GM12878 (cell line): ENCODE measurements at regions not wholly inside any gene's neighbourhood (a gene's known extent, or its start where the extent isn't known, plus 50 kb on each side); places are given as distances from the start of the nearest gene placed in this dataset.

Experiments used
- ATAC-seq: fragments of 200-7000 bp; cut with Tn5 transposase; 3 replicates; pipeline ENCODE4 v1.9.1; 2020; ENCODE audit warnings: mild to moderate bottlenecking, moderate library complexity
- BruUV-seq: library from RNA; stranded (reverse); fragments of 400-500 nt; replicated peaks from 2 replicates; lab custom pipeline; 2021; lab: Mats Ljungman, UMichigan
- CTCF ChIA-PET: fragments of 300-600 bp; sonication (Branson Sonifier 250); formaldehyde crosslinking; extraction: SDS; loops from one replicate; lab custom pipeline; 2021; ENCODE audit warnings: inconsistent platforms; lab: Yijun Ruan, JAX
- POLR2A ChIA-PET: fragments of 350-600 bp; formaldehyde crosslinking; extraction: SDS; loops from one replicate; lab custom pipeline; 2021; ENCODE audit warnings: inconsistent platforms; lab: Charles Lee
- RAD21 ChIA-PET: fragments of 300-600 bp; sonication (Branson Sonifier 250); formaldehyde crosslinking; loops from one replicate; lab custom pipeline; 2023; ENCODE audit warnings: antibody characterized with exemption; ENCODE audit not compliant: unreplicated experiment; lab: Charles Lee
- SMC1A ChIA-PET: fragments of 300-600 bp; sonication (Branson Sonifier 250); formaldehyde crosslinking; loops from one replicate; lab custom pipeline; 2023; ENCODE audit not compliant: unreplicated experiment, uncharacterized antibody; lab: Charles Lee
- DNase-seq: peaks from one replicate; pipeline ENCODE4 v3.0.0-alpha.2; 2011; ENCODE audit warnings: low read depth, low spot score
- FAIRE-seq: peaks from 3 replicates; lab custom pipeline; 2011; peaks lifted over from hg19 to GRCh38; lab: Jason Lieb, UNC
- H2AFZ ChIP-seq: 2 replicates; pipeline ENCODE4 v1.6.0; 2011; ENCODE audit warnings: low read depth, low read length, control low read depth; ENCODE audit not compliant: control insufficient read depth
- H3K27ac ChIP-seq: 2 replicates; pipeline ENCODE4 v1.5.1; 2011; ENCODE audit warnings: control low read depth; ENCODE audit not compliant: control insufficient read depth, insufficient read depth
- H3K27me3 ChIP-seq, 2 experiments: replicated peaks in 1 of 2; 2 replicates each; pipeline versions ENCODE4 v1.6.0 to v1.6.1; 2011; ENCODE audit warnings: low read length in 1 of 2; ENCODE audit not compliant: control insufficient read depth in 2 of 2, insufficient read depth in 2 of 2
- H3K36me3 ChIP-seq, 2 experiments: 2 replicates each; pipeline ENCODE4 v1.5.1; 2011; ENCODE audit warnings: low read length in 1 of 2; ENCODE audit not compliant: control insufficient read depth in 2 of 2, insufficient read depth in 2 of 2
- H3K4me1 ChIP-seq: 2 replicates; pipeline ENCODE4 v1.6.1; 2011; ENCODE audit warnings: mild to moderate bottlenecking, low read length, moderate library complexity, mixed read lengths; ENCODE audit not compliant: control insufficient read depth, insufficient read depth
- H3K4me2 ChIP-seq: 2 replicates; pipeline ENCODE4 v1.6.0; 2011; ENCODE audit warnings: control low read depth; ENCODE audit not compliant: control insufficient read depth, insufficient read depth
- H3K4me3 ChIP-seq: fragments of 200-600 bp; sonication (generic); 2 replicates; pipeline ENCODE4 v1.5.1; 2016
- H3K79me2 ChIP-seq: 2 replicates; pipeline ENCODE4 v1.6.0; 2011; ENCODE audit warnings: low read length; ENCODE audit not compliant: control insufficient read depth, insufficient read depth
- H3K9ac ChIP-seq: 2 replicates; pipeline ENCODE4 v1.8.0; 2011; ENCODE audit warnings: low read length, control low read depth, mixed read lengths; ENCODE audit not compliant: control insufficient read depth, insufficient read depth
- H3K9me3 ChIP-seq: replicated peaks from 3 replicates; pipeline ENCODE4 v1.5.1; 2011; ENCODE audit warnings: mild to moderate bottlenecking, low read length; ENCODE audit not compliant: control insufficient read depth, insufficient read depth
- H4K20me1 ChIP-seq: 2 replicates; pipeline ENCODE4 v1.6.0; 2011; ENCODE audit not compliant: control insufficient read depth, insufficient read depth
- BMI1 ChIP-seq: fragments of 450-650 bp; IDR thresholded peaks from 2 replicates; pipeline ENCODE4 v1.6.1; 2016; ENCODE audit warnings: mild to moderate bottlenecking, moderate library complexity, borderline replicate concordance
- EGR1 ChIP-seq, 2 experiments: IDR thresholded peaks; 1 replicate in 1 of 2; 2 replicates in 1 of 2; pipeline ENCODE4 v1.6.1; 2011 to 2012; ENCODE audit warnings: low read depth in 2 of 2, low read length in 2 of 2, borderline replicate concordance in 1 of 2, mild to moderate bottlenecking in 1 of 2, moderate library complexity in 1 of 2
- KLF5 ChIP-seq: fragments of 450-650 bp; IDR thresholded peaks from 2 replicates; pipeline ENCODE4 v1.6.1; 2014; ENCODE audit warnings: mild to moderate bottlenecking; ENCODE audit not compliant: partially characterized antibody
- MEF2B ChIP-seq: fragments of 450-650 bp; IDR thresholded peaks from 2 replicates; pipeline ENCODE4 v1.6.1; 2018; ENCODE audit warnings: mild to moderate bottlenecking, moderate library complexity; ENCODE audit not compliant: partially characterized antibody, poor library complexity, severe bottlenecking
- NFYA ChIP-seq: IDR thresholded peaks from 2 replicates; pipeline ENCODE4 v1.6.1; 2011; ENCODE audit warnings: low read depth, mild to moderate bottlenecking, low read length, improper control_type of control experiment, borderline replicate concordance
- NFYB ChIP-seq: IDR thresholded peaks from 2 replicates; pipeline ENCODE4 v1.6.1; 2011; ENCODE audit warnings: low read depth, mild to moderate bottlenecking, low read length, improper control_type of control experiment, moderate library complexity; ENCODE audit not compliant: insufficient read depth
- SUPT20H ChIP-seq: IDR thresholded peaks from 2 replicates; pipeline ENCODE4 v1.6.1; 2011; ENCODE audit warnings: low read depth, mild to moderate bottlenecking, low read length, moderate library complexity, borderline replicate concordance; ENCODE audit not compliant: control insufficient read depth
- TBL1XR1 ChIP-seq: IDR thresholded peaks from 2 replicates; pipeline ENCODE4 v1.6.1; 2012; ENCODE audit warnings: low read depth, low read length, improper control_type of control experiment
- ZBTB4 ChIP-seq: fragments of 450-650 bp; formaldehyde crosslinking; IDR thresholded peaks from 2 replicates; pipeline ENCODE4 v1.4.0; 2022; ENCODE audit warnings: mild to moderate bottlenecking, moderate library complexity
- ZBTB40 ChIP-seq: fragments of 450-650 bp; IDR thresholded peaks from 2 replicates; pipeline ENCODE4 v1.6.1; 2016; ENCODE audit warnings: mild to moderate bottlenecking, moderate library complexity, borderline replicate concordance
- whole genome bisulfite sequencing: methylation state at CpG from one replicate; pipeline ENCODE4 v1.1.6; 2016; ENCODE audit warnings: low lambda C conversion rate; ENCODE audit not compliant: insufficient replicate concordance, insufficient coverage; ENCODE audit errors: missing lambda C conversion rate; 5-methylcytosine and 5-hydroxymethylcytosine counted together
- in situ Hi-C: fragments of 300-500 bp; cut with MboI; formaldehyde crosslinking; loops from 9 replicates; pipeline ENCODE4 v1.14.3; 2018; ENCODE audit warnings: mixed read lengths
- intact Hi-C: fragments of 100-400 bp; cut with micrococcal nuclease; formaldehyde crosslinking; loops from one replicate; pipeline ENCODE4 v1.14.2; 2022; ENCODE audit not compliant: unreplicated experiment

DNA sequence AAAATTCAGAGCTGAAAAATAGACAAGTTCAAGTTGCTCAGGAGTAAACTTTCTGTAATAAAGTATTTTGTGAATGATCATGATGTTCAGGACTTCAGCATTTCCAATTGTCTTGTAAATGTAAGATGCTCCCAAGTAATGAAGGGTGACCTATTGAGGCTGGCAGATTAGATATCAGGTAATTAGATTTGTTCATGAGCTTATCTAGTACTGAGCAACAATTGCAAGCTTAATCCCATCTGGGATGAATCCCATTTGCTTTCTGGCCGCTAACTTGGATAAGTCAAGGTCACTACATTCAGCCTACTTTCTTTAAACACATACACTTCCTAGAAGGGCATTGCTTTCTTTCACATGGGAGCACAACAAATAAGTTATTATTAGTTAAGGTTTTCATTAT is 82.4 kb upstream of the ITGB1 start:
- no peak overlapping the region for H3K4me2 ChIP-seq
- no peaks in the 10 kb centered on the region for H3K4me1 ChIP-seq
- intact Hi-C loops = no loop called here
- BruUV-seq = no TSS peak
- H2AFZ ChIP-seq = no peak overlapping the region
- H3K79me2 ChIP-seq = no peaks in the 10 kb centered on the region
- no peaks in the 10 kb centered on the region for H3K9me3 ChIP-seq
- no peaks in the 10 kb centered on the region for H3K36me3 ChIP-seq
- no peaks in the 10 kb centered on the region for H3K27me3 ChIP-seq
- ChIA-PET RAD21 (no interaction called here), CTCF (no interaction called here), SMC1A (interaction anchor here (0.9 kb wide), 1 partner anchor 8 kb away, joined by 3 read pairs; no protein-coding TSS in a partner anchor), POLR2A (no interaction called here)
- no peaks in the 10 kb centered on the region for H4K20me1 ChIP-seq
- H3K9ac ChIP-seq = no peak overlapping the region
- H3K27ac ChIP-seq = no peak overlapping the region
- ATAC-seq = no peak
- FAIRE-seq = no peak
- TF ChIP-seq ZBTB40 = no peak
- TF ChIP-seq SUPT20H = no peak
- TF ChIP-seq MEF2B = no peak
- no peak for TF ChIP-seq NFYA
- TF ChIP-seq BMI1 = no peak
- TF ChIP-seq KLF5 = no peak
- no peak for TF ChIP-seq EGR1 (IDR thresholded peaks at IDR 0.05; ENCODE audit: borderline replicate concordance in 1 of 2, low read depth in 2 of 2, low read length in 2 of 2)
- TF ChIP-seq TBL1XR1 = no peak
- TF ChIP-seq ZBTB4 (CRISPR knock-in tag) = no peak
- no peak for TF ChIP-seq NFYB
- H3K4me3 ChIP-seq = no peak overlapping the region
- DNase-seq = no peak
- WGBS = 43% methylated on average over 1 of the region's 1 CpG
- in situ Hi-C loops = no loop called here
